Stomach (tissue), 8 donors: ENCODE measurements at regions not wholly inside any gene's neighbourhood (a gene's known extent, or its start where the extent isn't known, plus 50 kb on each side); places are given as distances from the start of the nearest gene placed in this dataset.

Experiments used
- DNase-seq, 2 donors: peaks; one replicate each; pipeline versions ENCODE4 v3.0.0 to v3.0.0-alpha.2; 2013 to 2019
- H3K27ac ChIP-seq, 5 donors: fragments of 200-600 bp in 4 of 5; sonication (generic) in 4 of 5; one replicate each; pipeline ENCODE4 v1.5.1; 2013 to 2019; ENCODE audit warnings: mild to moderate bottlenecking in 1 of 5, moderate library complexity in 1 of 5
- H3K27me3 ChIP-seq, 3 donors: fragments of 200-600 bp; sonication (generic); one replicate each; pipeline ENCODE4 v1.5.1; 2017 to 2019; ENCODE audit warnings: mixed run types in 1 of 3
- H3K36me3 ChIP-seq, 4 donors: fragments of 200-600 bp; sonication (generic); 1 replicate in 3 of 4; 2 replicates in 1 of 4; pipeline ENCODE4 v1.5.1; 2016 to 2019
- H3K4me1 ChIP-seq, 4 donors: fragments of 200-600 bp; sonication (generic); one replicate each; pipeline ENCODE4 v1.5.1; 2016 to 2019
- H3K4me3 ChIP-seq, 4 donors: fragments of 200-600 bp; sonication (generic) in 3 of 4; one replicate each; pipeline ENCODE4 v1.5.1; 2016 to 2019; ENCODE audit warnings: mild to moderate bottlenecking in 1 of 4
- H3K9me3 ChIP-seq, 4 donors: fragments of 200-600 bp; sonication (generic); one replicate each; pipeline ENCODE4 v1.5.1; 2016 to 2019
- EP300 ChIP-seq: sonication (generic); formaldehyde crosslinking; IDR thresholded peaks from one replicate; pipeline ENCODE4 v1.6.1; 2017; ENCODE audit warnings: antibody characterized with exemption
- POLR2A ChIP-seq, 4 donors: fragments of 450-650 bp; IDR thresholded peaks; one replicate each; pipeline ENCODE4 v1.6.1; 2016; ENCODE audit warnings: antibody characterized with exemption in 4 of 4, control low read depth in 2 of 4, mild to moderate bottlenecking in 1 of 4, moderate library complexity in 1 of 4
- POLR2AphosphoS5 ChIP-seq, 3 donors: sonication (generic); formaldehyde crosslinking; IDR thresholded peaks; one replicate each; pipeline ENCODE4 v1.6.1; 2016; ENCODE audit warnings: antibody characterized with exemption in 3 of 3
- WGBS, 5 donors: extraction: QIAGEN DNeasy Blood & Tissue Kit in 3 of 5; methylation state at CpG; one replicate each; pipeline versions ENCODE4 v1.1.5 to v1.1.7; 2013 to 2018; 5-methylcytosine and 5-hydroxymethylcytosine counted together
- intact Hi-C: fragments of 100-400 bp; cut with DNase I; formaldehyde crosslinking; loops from one replicate; pipeline ENCODE4 v1.15.1; 2023; ENCODE audit warnings: low total_unique reads
- TF ChIP-seq, protein P1 (sequence below), 7 experiments: fragments of 450-650 bp in 4 of 7; fragments of 200-600 bp in 3 of 7; sonication (generic) in 3 of 7; IDR thresholded peaks; one replicate each; pipeline ENCODE4 v1.5.1; 2016 to 2019; ENCODE audit warnings: antibody characterized with exemption in 7 of 7, control low read depth in 2 of 7, mild to moderate bottlenecking in 1 of 7
- donor health status: healthy with polysubstance abuse.
- donor health status: Bipolar disorder and iron deficiency.
- donor health status: healthy.

DNA sequence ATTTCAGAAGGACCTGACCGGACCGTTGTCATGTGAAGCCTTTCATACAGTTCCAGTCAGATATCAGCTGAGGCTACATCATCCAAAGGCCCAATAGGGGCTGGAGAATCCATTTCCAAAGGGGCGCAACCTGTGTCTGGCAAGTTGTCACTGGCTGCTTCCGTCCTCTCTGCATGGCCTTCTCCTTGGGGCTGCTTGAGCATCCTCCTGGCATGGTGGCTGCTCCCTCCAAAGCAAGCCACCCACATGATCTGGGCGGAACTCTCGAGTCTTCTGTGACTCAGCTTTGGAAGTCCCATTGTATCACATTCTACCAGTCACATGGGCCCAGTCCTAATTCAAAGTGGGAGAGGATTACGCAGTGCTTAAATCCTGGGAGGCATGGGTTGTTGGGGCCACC is 207.0 kb upstream of the SHH start:
- TF ChIP-seq POLR2A (IDR thresholded peaks at IDR 0.05), result no peak
- no peak for TF ChIP-seq EP300
- TF ChIP-seq, protein P1, sequence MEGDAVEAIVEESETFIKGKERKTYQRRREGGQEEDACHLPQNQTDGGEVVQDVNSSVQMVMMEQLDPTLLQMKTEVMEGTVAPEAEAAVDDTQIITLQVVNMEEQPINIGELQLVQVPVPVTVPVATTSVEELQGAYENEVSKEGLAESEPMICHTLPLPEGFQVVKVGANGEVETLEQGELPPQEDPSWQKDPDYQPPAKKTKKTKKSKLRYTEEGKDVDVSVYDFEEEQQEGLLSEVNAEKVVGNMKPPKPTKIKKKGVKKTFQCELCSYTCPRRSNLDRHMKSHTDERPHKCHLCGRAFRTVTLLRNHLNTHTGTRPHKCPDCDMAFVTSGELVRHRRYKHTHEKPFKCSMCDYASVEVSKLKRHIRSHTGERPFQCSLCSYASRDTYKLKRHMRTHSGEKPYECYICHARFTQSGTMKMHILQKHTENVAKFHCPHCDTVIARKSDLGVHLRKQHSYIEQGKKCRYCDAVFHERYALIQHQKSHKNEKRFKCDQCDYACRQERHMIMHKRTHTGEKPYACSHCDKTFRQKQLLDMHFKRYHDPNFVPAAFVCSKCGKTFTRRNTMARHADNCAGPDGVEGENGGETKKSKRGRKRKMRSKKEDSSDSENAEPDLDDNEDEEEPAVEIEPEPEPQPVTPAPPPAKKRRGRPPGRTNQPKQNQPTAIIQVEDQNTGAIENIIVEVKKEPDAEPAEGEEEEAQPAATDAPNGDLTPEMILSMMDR (IDR thresholded peaks at IDR 0.05), result no peak
- no peak for TF ChIP-seq POLR2AphosphoS5 (IDR thresholded peaks at IDR 0.05)

DNA sequence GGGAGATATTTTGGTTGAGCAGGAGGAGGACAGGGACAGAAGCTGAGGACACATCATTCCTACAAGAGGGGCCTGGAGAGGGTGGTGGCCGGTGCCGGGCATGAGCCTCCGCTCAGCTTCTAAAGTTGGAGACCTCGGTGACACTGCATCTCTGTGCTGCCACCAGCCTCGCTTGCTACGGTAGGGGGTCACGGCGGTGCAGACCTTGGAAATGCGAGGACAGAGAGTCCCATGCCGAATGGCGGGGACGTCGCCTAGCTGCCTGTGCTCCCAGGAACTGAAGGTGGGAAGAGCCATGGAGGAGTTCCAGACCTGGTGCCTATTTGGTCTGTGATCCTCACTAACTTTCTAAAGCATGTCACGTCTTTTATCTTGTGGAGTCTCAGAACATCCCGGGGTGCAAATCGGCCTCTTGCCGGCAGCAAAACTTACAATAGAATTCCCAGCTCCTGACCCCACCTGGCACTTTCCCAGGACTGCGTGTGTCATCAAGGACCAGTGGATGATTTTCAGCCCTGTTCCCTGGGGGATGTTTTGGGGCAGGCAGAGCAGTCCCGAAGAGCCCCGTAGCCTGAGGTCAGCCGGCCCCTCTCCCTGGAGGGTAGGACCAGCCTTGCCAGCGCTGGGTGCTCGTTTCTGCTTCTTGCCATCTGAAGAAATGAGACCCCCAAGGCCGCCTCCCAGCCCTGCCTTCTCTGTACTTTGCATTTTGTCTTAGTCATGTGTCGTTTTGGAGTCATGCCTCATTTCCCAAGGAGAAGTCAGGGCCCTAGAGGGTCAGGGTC is 205.8 kb upstream of the SHH start:
- Histone ChIP-seq H3K9me3 (peaks cover 0 to 4% (median 2%) of the 10 kb centered on the region in 4 donors), H3K27me3 (peaks cover 0 to 4% (median 0%) of the 10 kb centered on the region in 3 donors), H3K4me3 (no peak overlapping the region), H3K4me1 (no peaks in the 10 kb centered on the region), H3K27ac (no peak overlapping the region), H3K36me3 (no peaks in the 10 kb centered on the region)
- 87 to 93% (median 91%) methylated on average over 23 to 25 of the region's 25 CpGs for WGBS, 5 donors
- DNase-seq, result peak in 1 of 2 donors; percentile 22
- no peak for TF ChIP-seq POLR2A (IDR thresholded peaks at IDR 0.05)
- TF ChIP-seq EP300, result no peak
- TF ChIP-seq POLR2AphosphoS5 (IDR thresholded peaks at IDR 0.05), result no peak
- TF ChIP-seq, protein P1 (IDR thresholded peaks at IDR 0.05), result no peak
- intact Hi-C loops, result no loop called here

More for the DNA sequence above, 207.0 kb upstream of the SHH start:
- no peak overlapping the region for H3K27ac ChIP-seq
- 82 to 96% (median 95%) methylated on average over 7 of the region's 7 CpGs for WGBS, 5 donors
- no peak for DNase-seq
- intact Hi-C loops, result no loop called here
- H3K27me3 ChIP-seq, result peaks cover 0 to 4% (median 0%) of the 10 kb centered on the region in 3 donors
- no peaks in the 10 kb centered on the region for H3K4me1 ChIP-seq
- no peaks in the 10 kb centered on the region for H3K36me3 ChIP-seq
- H3K9me3 ChIP-seq, result peaks cover 0 to 4% (median 2%) of the 10 kb centered on the region in 4 donors
- no peak overlapping the region for H3K4me3 ChIP-seq

DNA sequence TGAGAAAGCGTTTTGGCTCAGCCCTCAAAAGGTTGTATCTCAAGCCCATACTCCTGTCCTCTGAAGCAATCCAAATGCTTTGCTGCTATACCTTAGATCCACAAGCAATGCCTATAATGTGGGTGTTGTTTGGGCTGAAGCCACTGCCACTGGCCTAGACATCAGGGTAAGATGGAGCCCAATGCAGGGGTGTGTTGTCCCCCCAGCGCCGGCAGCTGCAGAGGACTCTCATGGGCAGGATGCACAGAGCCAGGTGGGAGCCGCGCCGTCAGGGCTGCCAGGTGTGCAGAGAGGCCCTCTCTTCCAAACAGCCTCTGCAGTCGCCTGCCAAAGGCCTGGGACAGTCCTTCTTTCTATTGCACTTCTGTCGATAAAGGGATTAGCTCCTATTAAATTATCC is 205.2 kb upstream of the SHH start:
- Histone ChIP-seq H3K36me3 (no peaks in the 10 kb centered on the region), H3K4me3 (no peak overlapping the region), H3K27me3 (peaks cover 0 to 4% (median 0%) of the 10 kb centered on the region in 3 donors), H3K27ac (no peak overlapping the region), H3K9me3 (peaks cover 0 to 4% (median 2%) of the 10 kb centered on the region in 4 donors), H3K4me1 (no peaks in the 10 kb centered on the region)
- 85 to 91% (median 89%) methylated on average over 8 of the region's 8 CpGs for WGBS, 5 donors
- intact Hi-C loops, result no loop called here
- TF ChIP-seq POLR2AphosphoS5 (IDR thresholded peaks at IDR 0.05) (no peak), EP300 (no peak), POLR2A (IDR thresholded peaks at IDR 0.05) (no peak)
- TF ChIP-seq, protein P1 (IDR thresholded peaks at IDR 0.05), result no peak
- DNase-seq, result peak in 1 of 2 donors; percentile 16

DNA sequence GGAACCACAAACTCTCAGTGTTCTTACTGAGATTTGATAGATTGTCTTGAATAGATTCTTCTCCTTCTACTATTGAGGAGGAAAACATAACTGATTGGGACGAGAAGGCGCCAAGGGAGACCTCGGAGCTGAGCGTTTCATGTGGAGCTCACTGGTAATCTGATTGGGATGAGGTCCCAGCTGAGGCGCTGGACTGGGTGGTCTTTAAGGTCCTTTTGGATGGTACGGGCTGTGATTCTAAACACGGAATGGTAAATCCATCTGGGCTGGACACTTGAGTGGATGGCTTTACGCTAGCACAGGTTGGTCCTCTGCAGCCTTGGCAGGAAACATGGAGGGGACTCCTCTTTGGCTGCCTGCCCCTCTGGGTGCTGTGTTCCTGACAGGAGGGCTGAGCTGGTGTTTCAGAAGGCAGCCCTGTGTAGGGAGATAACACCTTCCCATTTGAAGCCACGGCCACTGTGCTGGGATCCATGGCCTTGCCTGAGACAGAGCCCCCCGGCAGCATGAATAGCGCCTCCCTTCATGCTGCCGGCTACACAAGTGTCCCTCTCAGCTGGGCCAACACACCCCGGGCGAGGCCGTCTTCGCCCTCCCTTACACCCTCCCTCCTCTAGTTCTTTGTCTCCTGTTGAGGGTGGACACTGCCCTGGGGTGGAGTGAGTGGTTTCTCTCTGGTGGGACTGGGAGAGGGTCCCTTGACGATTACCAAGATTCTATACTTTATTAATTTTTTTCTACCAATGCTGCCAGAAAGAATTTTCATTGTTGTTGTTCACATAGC is 203.2 kb upstream of the SHH start:
- H3K4me1 ChIP-seq, result no peaks in the 10 kb centered on the region
- intact Hi-C loops, result no loop called here
- peaks cover 0 to 4% (median 0%) of the 10 kb centered on the region in 3 donors for H3K27me3 ChIP-seq
- no peak for TF ChIP-seq POLR2A (IDR thresholded peaks at IDR 0.05)
- TF ChIP-seq EP300, result no peak
- TF ChIP-seq, protein P1 (IDR thresholded peaks at IDR 0.05), result no peak
- no peak for TF ChIP-seq POLR2AphosphoS5 (IDR thresholded peaks at IDR 0.05)
- DNase-seq, result peak in 1 of 2 donors; percentile 15
- H3K27ac ChIP-seq, result no peak overlapping the region
- H3K36me3 ChIP-seq, result no peaks in the 10 kb centered on the region
- H3K4me3 ChIP-seq, result no peak overlapping the region
- H3K9me3 ChIP-seq, result peaks cover 0 to 4% (median 2%) of the 10 kb centered on the region in 4 donors
- WGBS, 5 donors, result 93 to 94% (median 94%) methylated on average over 17 of the region's 17 CpGs
